HG02610 (cell line): ENCODE measurements at regions not wholly inside any gene's neighbourhood (a gene's known extent, or its start where the extent isn't known, plus 50 kb on each side); places are given as distances from the start of the nearest gene placed in this dataset.

Experiments used
- ATAC-seq: cut with Tn5 transposase; IDR thresholded peaks from one replicate; pipeline ENCODE4 v1.9.1; 2021; ENCODE audit warnings: mild to moderate bottlenecking, moderate library complexity; ENCODE audit not compliant: unreplicated experiment

DNA sequence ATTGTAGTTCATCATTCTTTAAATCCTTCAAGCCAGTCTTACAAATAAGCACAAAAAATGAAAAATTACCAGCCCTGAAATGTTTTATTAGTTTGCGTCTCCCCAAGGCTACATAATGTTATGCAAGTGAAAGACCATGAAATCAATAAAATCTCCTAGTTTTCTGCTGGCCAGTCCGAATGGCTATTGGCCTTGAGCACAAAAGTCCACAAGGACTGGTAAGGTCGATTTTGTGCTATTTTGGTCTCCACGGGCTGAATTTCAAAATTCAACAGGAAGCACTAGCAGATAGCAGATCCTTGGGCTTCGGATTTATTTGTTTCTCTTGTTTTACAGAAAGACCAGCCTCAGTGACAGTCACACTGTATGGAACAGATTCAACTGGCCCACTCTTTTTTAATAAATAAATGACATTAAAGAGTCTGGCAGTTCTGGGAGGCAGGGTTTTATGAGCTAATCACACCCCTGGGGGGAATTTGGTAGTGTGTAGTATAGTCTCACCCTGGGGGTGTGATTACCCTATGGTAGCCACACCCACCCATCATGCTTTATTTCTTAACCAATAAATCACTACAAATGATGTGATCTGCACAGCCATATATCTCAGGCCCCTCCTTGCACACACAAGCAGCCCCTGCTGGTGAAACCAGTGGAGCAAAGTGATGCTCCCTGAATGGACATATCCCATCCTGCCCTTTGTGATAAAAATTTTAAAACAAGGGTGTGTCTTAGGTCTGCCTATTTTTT lies 51.1 kb upstream of the TMEM33 start:
- ATAC-seq: no peak

DNA sequence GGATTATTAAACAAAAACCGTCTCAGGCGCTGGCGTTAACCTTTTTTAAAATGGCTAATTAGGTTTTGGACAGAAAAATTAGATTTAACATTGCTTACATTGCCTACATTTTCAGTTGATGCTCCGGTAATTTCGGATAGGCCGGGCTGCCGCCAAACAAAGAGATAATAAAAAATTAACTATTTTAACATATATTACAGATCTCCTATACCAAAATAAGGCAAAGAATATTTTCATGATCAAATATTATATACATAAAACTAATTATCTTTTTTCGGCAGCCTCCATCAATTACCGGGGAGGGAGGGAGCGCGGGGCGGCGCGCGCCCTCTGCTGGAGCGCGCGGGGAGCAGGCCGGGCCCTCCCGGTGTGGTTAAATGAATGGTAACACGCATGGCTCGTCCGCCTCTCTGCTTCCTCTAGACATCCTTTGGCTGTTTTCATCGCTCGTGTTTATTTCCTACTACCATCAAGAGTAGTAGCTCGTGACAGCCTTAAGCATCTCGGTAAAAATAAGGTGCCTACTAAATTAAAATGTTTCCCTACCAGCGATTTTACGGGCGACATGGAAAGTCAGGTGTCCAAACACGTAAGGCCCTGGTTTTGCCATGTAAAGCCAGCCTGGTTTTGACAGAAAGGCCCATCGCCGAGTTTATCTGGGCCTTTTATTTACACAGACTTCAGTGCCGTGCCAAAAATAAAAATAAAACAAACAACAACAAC lies 52.4 kb upstream of the TMEM33 start:
- ATAC-seq: peak; percentile 89

DNA sequence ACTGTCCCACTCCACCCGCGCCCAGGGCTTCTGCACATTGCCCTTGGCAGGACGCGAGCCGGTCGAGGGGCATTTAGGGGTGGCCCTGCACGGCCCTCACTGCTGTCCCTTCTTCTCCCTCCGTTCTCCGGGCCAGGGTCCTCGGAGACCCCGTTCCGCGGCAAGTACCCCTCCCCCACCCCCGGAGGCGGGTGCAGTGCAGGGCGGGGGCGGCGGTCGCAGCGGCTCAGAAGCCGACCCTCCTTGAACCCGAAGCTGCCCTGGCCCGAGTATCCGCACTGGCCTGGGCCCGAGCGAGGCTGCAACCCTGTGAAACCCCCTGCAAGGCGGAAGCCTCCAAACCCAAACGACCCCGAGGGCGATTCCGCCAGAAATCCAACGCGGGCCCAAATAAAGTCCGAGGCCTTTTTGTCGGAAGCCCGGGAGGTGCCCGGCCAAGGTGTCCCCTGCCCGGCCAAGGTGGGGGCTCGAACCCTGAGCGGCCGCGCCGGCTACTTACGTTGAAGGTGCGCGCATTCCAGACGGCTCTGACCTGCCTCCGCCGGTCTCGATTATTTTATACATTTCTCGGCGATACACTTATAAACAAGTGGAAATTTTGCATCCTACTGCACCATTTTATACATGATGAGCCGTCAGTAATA lies 53.1 kb upstream of the TMEM33 start:
- ATAC-seq: no peak

DNA sequence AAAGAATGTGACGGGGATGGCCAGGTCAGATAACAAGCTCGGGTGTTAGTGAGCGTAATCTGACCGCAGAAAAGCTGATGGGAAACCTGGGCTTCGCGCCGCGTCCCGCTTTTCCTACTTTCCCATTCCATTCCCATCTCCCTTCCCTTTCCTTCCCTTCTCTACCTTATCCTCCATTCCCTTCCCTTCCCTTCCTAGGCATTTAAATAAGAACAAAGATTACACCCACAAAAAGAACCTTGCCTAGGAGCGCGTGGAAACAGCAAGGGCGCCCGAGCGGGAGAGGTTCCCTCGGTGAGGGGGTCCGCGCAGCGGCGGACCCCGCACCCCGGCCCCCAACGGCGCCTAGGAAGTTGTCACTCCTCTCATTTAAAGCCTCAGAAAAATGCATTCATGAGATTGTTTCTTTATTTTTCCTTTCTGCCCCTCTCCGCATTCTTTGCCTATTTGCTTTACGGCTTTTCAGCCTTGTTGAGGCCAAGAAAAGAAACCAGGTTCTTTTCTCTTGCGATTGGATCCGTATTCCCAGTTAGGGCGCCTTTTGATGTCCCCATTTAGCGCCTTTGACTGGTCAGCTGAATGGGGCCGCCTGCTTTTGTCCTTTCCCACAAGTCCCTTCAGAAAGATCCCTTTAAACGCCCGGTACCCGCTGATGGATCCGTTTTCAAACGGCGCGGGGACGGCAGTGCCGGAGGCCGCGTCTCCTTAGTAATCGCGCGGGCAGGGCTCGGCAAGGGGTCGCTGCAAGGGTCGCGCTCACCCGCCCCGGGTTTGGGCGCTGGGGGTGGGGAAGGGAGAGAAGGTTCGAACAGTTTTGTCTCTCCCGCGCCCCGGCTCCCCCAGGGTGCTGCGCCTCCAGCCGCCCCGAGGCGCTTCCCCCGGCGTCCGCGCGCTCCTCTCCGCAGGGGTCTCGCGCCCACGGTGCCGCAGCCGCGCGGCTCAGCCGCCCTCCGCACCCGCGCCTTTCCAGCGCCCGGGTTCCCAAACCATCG lies 54.1 kb upstream of the TMEM33 start:
- ATAC-seq: no peak

DNA sequence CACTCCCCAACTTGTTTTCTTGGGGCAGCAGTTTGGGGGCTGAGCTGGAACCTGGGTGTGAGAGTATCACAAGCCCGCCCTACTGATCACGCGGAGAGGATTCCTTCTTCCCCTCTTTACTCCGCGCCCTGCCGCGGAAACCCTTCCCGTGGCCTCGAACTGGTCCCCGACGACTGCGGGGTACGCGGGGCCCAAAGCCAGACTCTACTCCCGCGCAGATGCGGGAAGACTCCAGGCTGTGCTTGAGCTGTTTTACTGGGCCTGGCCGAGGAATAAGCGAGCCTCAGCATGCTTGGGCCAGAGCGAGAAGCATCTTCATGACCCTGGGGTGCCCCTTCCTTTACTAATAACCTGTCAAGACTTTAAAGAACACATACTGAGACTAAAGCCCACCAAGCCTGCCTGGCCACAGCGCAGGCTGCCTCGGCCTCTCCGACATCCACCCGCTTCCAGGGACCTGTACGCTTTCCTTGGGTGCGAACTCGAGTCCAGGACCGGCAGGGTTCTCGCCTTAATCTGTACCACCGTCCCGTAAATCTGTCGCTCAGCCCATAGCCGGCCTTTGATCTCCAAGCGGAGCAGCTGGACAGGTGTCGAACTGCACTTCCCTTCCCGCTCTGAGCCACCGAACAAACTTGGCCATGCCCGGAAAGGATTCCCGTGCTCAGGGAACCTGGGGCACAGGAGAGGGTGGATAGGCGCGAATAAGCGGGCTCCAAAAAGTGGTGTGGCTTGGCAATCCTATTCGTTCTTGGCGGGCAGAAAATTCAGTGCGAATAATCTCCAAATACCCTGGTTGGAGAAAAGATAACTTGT lies 55.0 kb upstream of the TMEM33 start:
- no peak for ATAC-seq

DNA sequence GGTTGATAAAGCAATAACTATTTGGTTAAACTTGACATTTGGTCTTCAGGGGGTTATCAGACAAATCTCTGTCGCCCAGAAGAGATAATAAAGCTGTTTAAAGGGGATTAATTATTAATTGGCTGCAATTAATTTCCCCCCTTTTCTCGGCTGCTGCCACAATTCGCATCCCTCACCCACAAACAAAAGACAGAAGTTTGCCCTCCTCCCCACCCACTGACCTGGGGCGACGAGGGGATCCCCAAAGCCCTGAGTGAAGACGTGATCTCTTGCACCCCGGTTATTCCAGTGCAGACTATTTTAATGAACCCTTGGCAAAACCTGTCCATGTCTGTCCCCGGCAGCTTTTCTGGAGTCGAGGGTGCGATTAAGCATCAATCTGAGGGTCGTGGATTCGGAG lies 55.7 kb upstream of the TMEM33 start:
- ATAC-seq: no peak

DNA sequence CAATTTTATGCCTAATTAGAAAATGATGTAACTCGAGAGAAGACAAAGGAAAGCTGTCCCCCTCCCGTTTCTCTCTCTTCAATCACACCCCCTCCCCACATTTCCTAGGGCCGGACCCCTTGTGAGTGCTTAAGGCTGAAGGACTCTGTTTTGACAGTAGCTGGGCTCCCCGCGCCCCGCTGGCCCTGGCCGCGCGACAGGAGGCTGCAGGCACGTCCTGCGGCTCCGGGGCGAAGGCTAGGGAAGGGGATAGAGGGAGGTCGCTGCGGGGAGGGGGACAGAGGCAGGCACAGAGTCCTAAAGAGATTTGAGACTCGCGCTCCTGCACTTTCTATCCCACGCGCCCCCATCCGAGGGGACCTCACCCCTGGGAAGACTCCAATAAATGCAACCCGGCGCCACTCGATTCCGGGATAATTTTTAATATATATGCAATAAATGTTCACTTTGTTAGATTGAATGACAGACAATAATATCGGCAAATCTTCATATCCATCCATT lies 56.2 kb upstream of the TMEM33 start:
- no peak for ATAC-seq

DNA sequence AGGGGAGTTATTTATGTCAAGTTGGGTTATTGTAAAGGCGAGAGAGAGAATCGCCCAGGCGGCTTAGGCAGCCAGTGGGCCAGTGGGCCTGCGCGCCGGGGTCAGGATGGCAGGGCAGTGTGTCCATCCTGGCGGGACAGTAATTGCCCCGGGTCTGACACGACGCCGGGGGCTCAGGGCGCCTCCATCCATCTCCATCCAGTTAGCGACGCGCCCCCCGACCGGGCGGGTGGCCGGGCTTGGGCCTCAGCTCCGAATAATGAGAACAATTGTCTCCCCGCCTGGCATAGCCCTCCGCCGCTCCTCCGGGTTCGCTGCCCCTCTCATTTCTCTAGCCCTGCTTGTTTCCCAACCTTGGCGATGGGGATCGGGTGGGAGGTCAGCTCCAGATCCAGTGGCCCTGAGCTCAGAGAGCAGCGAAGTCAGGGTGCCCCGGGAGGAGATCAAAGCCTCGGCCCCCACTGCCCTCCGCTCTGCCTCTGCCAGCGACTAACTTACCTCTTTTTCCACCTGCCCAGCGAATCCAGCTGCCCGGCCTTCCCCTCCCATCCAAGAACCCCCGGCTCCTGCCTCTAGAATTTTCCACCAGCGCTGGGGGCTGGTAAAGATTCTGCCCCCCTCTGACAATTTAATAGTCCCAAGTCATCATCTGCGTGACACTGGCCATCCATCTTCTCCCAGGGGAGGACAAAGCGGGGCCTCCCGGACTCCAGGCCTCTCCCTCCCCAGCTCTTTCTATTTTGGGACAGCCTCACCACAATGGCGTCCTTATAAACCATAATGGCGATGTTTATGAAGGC lies 56.9 kb upstream of the TMEM33 start:
- no peak for ATAC-seq

DNA sequence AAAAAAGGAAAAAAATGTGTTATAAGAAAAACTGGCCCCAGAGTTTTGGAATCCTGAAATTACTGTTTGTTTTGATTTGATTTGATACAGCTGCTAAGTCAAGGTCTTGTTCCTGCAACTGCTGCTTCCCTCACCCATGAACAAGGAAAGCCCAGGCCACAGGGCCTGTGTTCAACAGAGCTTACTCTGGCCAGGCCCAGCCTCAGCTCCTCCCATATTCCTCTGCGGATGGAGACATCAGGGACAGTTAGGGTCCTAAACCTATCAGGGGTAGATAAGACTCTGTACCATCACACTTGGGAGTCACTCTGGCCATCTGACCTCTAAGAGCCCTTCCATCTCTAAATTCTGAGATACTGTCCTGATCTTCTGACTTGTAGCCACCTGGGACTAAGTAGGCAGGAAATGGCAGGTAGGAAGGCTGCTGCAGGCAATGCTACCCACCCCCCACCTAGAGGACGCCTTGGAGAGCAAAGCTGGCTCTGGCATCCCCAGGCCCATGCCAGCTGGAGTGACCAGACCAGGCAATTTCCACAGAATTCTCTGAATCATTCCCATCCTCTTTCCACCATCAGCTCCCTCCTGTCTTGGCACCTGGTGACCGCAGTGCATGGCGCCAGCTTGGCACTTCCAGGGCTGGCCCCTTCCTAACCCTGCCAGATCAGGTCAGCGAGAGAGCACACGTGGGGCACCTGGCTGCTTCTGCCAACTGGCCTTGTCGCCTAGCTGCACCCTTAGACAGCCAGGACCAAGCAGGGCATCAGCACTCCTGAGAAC lies 58.0 kb upstream of the TMEM33 start:
- ATAC-seq: no peak

DNA sequence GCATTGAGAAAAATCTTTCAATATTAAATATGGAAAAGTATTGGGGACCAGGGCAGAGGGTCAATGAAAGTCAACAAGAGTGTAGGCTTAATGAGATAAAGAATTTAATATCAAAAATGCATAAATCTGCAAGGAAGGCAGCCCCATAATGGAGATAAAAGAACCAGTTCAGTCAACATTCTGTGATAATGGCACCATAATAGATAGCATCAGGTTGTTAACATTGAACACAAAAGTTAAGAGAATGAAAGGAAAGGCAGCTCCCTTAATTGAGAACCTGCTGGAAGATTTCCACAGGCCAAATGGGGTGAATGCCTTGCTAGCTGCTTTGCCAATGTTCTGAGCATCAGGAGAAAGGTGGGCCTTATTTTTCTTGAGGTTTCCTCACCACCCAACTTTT lies 60.4 kb upstream of the TMEM33 start:
- no peak for ATAC-seq

DNA sequence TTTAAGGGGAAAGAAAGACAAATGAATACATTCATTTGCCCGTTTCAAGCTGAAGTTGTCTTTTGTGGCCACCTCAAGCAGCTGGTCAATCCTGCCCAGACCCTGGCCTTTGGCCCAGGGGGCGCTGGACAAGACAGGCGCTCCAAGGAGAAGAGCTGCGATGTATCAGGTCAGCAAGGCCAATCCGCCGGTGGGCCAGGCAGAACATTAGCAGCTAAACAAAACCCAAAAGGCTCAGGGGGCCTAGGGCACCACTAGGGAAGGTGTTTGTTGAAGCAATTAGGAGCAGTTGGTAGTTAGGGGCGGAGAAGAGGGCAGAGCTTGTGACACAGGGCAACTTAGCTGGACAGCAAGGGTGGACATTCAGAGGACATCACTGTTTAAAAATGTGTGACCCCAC lies 60.8 kb upstream of the TMEM33 start:
- no peak for ATAC-seq

DNA sequence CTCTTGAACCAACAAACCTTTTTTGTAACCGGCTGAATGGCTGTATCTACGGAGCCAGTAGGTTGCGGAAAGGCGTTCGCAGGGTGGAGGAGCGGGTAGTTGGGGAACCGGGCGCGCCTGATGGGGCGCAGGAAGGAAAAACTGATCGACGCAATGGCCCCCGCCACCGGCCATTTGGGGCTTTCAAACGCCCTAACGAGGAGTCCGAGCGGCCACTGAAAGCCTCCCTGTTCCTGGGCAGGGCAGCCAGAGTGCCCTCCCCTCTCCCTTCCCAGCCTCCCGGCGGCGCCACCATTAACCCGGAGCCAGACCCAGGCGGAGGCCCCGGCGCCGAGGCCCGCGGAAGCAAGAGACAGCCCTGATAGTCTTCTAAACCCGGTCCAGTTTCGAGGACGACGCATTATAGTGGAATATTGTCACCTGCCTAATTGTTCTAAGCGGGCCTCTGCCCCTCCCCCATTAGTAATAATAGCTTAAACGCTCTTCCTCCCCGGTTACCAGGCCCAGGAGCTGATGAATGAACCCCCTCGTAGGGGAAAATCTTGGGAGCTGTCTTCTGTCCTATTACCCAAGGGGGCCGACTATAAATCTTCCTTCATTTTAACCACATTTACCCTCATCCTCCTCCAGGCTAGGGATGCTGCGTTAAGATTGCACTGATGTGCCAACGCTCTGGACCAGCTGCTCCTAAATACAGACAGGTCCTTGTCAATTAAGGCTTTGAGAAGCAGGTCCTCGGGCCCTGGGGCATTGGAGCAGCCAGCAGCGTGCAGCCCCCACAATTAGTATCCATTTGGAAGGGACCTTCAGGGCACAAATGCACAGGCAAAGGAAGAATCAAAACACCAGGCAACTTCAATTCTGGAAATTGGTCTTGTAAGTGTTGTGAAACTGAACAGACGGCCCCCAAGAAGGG lies 61.6 kb upstream of the TMEM33 start:
- no peak for ATAC-seq

DNA sequence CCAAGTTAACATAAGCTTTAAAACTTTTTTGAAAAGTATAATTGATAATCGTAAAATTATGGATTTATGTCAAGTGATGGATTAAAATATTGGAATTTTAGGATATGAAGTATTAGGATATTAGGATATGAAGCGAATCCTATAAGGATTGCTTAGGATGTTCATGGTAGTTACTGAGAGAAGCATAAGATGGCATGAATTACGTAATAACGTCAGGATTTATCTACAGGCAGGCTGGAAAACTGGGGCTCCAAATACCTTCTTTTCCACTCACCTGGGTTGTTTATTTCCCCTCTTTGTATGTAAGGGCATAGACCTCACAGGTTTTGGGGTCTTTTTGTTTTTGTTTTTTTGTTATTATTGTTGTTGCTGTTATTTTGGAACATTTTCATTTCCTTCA lies 65.2 kb upstream of the TMEM33 start:
- ATAC-seq: no peak

DNA sequence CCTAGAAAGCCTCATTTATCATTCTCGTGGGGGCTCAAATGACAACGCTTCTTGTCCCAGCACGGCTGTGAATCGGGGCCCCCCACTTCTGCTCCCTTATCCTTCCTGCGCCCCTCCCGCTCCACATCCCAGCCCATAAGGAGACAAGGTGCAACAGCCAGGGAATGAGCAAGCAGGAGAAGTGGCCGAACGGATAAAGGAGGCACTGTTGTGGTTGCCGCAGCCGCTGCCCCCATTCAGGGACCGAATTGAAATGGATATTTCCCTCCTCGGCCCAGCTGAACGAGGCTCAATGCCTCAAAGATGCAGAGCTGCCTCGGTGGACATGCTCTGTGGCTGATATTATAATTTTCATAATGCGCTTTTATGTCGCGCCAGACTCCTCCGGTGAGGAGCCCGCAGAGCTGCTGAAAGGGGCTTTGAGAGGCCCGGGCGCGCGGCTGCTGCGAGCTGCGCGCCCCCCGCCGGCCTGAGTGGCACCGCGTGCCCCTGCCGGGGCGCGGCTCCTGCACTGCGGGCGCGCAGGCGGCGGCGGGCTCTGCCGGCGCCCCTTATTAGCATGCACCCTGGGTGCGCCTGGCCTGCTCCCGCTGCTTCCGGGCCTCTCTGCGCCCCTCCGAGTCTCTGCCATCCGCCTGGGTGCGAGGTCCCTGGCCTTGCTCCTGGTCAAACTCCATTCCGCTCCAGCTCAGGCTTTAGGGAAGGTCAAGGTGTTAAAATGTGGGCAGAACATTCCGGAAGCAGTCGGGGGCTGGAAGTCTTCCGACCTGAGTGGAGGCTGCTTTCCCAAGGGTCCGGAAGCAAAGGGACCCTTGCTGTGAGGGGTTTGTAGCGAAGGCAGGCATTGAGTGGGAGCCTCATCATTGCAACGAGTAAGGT lies 68.2 kb upstream of the TMEM33 start:
- ATAC-seq: no peak

DNA sequence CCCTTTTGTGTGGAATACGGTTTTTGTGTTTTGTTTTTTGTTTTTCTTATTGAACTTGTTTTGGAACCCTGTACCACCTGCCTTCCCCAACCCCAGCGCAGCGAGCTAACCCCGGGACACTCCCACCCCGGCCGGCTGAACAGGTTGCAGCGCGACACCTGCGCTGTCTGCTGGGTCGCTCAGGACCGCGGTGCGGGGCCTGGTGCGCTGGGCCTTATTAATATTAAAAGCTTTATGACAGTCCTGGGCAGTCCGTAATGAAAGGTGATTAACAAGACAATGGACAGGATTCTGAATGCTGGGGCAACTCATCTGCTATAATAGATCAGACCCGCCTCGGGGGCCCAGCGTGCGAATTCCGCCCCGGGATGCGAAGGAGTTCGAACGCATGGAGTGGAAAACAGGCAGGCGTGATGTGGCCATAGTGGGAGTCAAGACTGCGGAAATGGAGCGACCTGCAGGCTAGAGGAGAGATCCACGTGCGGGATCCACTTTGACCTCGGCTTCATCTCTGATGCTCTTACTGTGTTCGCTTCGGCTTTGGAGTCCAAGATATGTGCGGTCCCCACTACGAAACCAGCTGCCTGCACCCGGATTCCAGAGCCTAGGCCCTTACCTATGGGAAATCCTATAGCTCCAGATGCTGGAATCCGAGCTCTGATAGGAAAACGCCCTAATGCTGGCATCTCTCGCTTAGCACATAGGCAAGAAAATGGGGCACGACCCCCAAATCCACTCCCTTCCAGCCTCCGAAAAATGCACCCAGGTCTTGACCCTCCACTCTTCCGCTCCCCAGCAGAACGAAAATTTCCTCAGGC lies 69.0 kb upstream of the TMEM33 start:
- no peak for ATAC-seq
